ENCODE measurements at regions not wholly inside any gene's neighbourhood (a gene's known extent, or its start where the extent isn't known, plus 50 kb on each side); places are given as distances from the start of the nearest gene placed in this dataset.

DNA sequence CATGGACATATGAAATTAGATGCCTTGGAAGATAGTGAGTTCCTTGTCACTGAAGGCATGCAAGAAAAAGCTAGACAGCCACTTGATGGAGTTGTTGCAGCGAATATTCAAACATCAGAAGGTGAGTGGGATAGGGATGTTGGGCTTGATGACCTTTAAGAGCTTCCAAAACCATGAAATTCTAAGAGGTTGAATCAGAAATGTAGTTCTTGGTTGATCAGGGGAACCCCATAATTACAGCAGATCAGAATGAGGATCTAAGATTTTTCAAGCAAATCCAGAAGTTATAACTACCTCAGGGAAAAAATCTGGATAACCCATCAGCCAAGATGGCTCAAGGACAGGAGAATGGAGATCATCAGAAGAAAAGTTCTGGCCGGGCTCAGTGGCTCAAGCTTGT is 244.3 kb upstream of the NR4A3 start:
- no peak for TF ChIP-seq POLR2AphosphoS5 (IDR thresholded peaks at IDR 0.05; ENCODE audit: insufficient read depth in 1 of 2, low read depth in 1 of 2)
- no peak for TF ChIP-seq POLR2A (IDR thresholded peaks at IDR 0.05)

Data from vagina (tissue), 2 donors.